ENCODE measurements at regions not wholly inside any gene's neighbourhood (a gene's known extent, or its start where the extent isn't known, plus 50 kb on each side); places are given as distances from the start of the nearest gene placed in this dataset. TPM values are rescaled to one million over a fixed set of nuclear protein-coding genes. Genes with fewer than 3 reads are reported as not detected.

DNA sequence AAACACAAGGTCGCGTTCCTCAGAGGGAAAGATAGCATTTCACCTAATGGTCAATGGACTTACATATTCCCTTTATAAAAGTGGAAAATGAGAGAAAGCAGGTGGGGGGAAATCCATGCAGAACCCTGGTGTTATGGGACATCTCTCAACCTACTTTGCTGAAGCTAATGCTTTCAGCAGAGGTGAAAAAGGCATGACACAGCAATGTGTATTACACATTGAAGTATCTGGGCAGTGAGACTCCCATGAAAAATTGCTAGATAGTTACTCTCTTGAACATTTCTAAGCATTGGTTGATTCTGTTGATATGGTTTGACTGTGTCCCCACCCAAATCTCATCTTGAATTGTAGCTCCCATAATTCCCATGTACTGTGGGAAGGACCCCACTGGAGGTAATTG is 60.0 kb upstream of the PICALM start:
- Histone ChIP-seq H3K9ac (ENCODE audit: low read depth, low read length) (no peak overlapping the region), H3K27me3 (ENCODE audit: control insufficient read depth, insufficient read depth, low read length) (no peaks in the 10 kb centered on the region), H3K9me3 (replicated peaks; ENCODE audit: low read length) (no peaks in the 10 kb centered on the region), H3K4me1 (ENCODE audit: control insufficient read depth, insufficient read depth, low read length) (no peaks in the 10 kb centered on the region), H3K4me2 (ENCODE audit: low read length) (no peak overlapping the region), H3K4me3 (ENCODE audit: low read length) (no peak overlapping the region), H3K36me3 (ENCODE audit: insufficient read depth, low read length) (no peaks in the 10 kb centered on the region)

DNA sequence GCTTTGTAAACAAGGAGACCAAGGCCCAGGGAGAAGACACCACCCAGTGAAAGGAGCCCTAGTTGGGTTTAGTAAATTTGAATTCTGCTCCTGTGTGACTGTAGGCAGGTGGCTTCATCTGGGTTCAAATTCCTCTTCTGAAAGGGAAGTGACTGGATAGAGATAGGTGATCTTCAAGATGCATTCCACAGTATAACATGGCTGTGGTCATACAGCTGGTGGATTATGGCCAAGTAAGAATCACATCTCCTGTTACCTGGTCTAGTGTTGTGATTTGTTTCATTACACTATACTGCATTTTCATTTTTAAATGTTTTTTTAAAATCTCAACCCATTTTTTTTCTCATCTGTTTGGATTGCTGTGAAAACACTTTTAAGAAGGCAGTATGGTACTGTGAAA is 58.0 kb upstream of the PICALM start:
- Histone ChIP-seq H3K4me2 (ENCODE audit: low read length) (no peak overlapping the region), H3K4me1 (ENCODE audit: control insufficient read depth, insufficient read depth, low read length) (no peaks in the 10 kb centered on the region), H3K9me3 (replicated peaks; ENCODE audit: low read length) (no peaks in the 10 kb centered on the region), H3K9ac (ENCODE audit: low read depth, low read length) (no peak overlapping the region), H3K27me3 (ENCODE audit: control insufficient read depth, insufficient read depth, low read length) (no peaks in the 10 kb centered on the region), H3K36me3 (ENCODE audit: insufficient read depth, low read length) (no peaks in the 10 kb centered on the region), H3K4me3 (ENCODE audit: low read length) (no peak overlapping the region)

DNA sequence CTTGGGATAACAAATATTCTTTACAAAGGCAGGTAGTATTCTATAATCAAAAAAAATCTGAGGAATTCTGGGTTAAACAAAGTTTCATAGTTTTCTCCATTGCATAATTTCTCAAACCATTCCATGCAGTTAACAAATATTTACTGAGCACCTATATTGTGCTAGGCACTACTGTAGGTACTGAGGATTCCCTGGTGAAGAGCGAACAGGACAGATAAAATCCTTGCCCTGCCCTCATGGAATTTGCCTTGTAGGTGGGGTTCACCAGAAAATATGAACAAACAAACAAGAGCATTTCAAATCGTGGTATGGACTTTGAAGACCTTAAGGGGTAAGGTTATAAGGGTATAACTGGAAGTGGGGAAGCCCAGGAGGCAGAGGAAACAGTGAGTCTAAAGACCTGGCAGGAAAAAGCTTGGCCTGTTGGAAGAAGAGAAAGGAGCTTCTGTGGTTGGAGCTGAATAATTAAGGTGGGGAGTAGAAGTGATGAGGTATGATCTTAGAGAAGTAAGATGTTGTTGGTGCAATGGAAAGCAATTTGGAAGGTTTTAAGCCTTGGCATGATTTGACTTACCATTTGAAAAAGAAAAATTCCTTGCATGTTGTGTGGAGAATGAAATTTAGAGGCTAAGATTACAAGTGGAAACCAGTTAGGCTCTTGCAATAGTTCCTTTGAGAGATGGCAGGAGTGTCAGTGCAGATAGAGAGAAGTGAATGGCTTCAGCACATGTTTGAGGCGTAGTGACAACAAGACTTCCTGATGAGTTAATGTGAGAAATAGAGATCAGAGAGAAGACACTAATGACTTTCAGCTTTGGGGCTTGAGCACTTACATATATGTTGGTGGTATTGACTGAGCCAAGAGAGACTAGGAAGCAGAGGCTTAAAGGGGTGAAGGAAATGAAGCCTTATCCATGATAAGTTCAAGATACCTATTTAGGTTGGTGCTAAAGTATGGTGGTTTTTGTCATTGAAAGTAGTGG is 55.7 kb upstream of the PICALM start:
- Histone ChIP-seq H3K27me3 (ENCODE audit: control insufficient read depth, insufficient read depth, low read length) (no peaks in the 10 kb centered on the region), H3K9ac (ENCODE audit: low read depth, low read length) (no peak overlapping the region), H3K9me3 (replicated peaks; ENCODE audit: low read length) (no peaks in the 10 kb centered on the region), H3K36me3 (ENCODE audit: insufficient read depth, low read length) (no peaks in the 10 kb centered on the region), H3K4me3 (ENCODE audit: low read length) (no peak overlapping the region), H3K4me2 (ENCODE audit: low read length) (no peak overlapping the region), H3K4me1 (ENCODE audit: control insufficient read depth, insufficient read depth, low read length) (no peaks in the 10 kb centered on the region)

DNA sequence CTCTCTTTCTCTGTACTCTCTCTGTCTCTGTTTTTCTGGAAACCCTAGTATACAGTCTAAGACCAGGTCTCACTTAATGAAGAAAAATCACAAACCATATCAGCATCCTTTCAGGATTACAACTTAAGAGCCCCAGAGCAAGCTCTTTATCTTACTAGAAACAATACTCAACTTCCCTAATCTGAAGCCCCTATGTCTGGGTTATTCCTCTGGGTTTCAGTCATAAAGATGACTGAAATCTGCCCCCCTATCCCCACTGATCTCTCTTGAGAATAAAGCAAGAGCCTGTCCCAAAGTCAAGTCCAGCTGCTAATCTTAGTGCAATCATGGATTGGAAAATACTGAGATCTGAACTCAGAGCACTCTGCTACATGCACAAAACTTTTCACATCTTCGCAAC is 53.9 kb upstream of the PICALM start:
- Histone ChIP-seq H3K27me3 (ENCODE audit: control insufficient read depth, insufficient read depth, low read length) (no peaks in the 10 kb centered on the region), H3K9me3 (replicated peaks; ENCODE audit: low read length) (no peaks in the 10 kb centered on the region), H3K36me3 (ENCODE audit: insufficient read depth, low read length) (no peaks in the 10 kb centered on the region), H3K4me1 (ENCODE audit: control insufficient read depth, insufficient read depth, low read length) (peaks cover under 1% of the 10 kb centered on the region), H3K9ac (ENCODE audit: low read depth, low read length) (no peak overlapping the region), H3K4me2 (ENCODE audit: low read length) (no peak overlapping the region), H3K4me3 (ENCODE audit: low read length) (no peak overlapping the region)

DNA sequence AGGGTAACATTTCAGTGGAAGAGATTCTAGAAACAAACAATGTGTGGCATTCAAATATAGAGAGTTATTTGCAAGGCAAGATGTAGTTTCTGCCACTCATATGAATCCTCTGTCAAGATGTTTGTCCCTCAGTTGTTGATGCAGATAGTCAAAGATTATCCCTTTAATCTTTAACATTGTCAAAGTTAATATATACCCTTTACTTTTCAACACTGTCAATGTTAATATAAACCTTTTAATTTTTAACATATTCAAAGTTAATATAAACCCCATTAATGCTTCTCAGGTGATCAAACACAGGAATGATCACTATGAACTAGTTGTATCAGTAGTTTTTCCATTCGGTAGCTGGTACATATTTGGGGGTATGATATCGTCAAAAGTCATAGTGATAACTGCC is 51.9 kb upstream of the PICALM start:
- Histone ChIP-seq H3K9ac (ENCODE audit: low read depth, low read length) (no peak overlapping the region), H3K4me1 (ENCODE audit: control insufficient read depth, insufficient read depth, low read length) (peaks cover 20% of the 10 kb centered on the region), H3K27me3 (ENCODE audit: control insufficient read depth, insufficient read depth, low read length) (no peaks in the 10 kb centered on the region), H3K9me3 (replicated peaks; ENCODE audit: low read length) (no peaks in the 10 kb centered on the region), H3K36me3 (ENCODE audit: insufficient read depth, low read length) (no peaks in the 10 kb centered on the region), H3K4me3 (ENCODE audit: low read length) (no peak overlapping the region), H3K4me2 (ENCODE audit: low read length) (no peak overlapping the region)

DNA sequence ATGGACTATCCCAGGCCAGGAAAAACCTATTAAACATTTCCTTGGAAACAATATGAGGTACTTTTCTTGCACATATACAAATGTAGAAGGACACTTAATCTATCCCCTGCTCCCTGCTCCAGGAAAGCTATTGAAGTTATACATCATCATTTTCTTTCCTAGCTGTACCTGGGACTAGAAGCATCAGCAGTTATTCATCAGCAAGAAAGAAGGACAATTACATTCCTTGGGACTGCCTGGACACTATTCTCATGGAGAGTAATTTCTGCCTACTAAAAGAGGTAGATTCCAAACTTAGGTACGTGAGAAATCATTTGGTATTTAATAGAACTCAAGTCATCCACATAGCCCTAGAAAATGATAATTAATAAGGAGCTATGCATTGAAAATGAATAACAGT is 51.0 kb upstream of the PICALM start:
- no peaks in the 10 kb centered on the region for H3K36me3 ChIP-seq (ENCODE audit: insufficient read depth, low read length)
- H3K9me3 ChIP-seq (replicated peaks; ENCODE audit: low read length) = no peaks in the 10 kb centered on the region
- H3K4me1 ChIP-seq (ENCODE audit: control insufficient read depth, insufficient read depth, low read length) = peaks cover 23% of the 10 kb centered on the region
- H3K27me3 ChIP-seq (ENCODE audit: control insufficient read depth, insufficient read depth, low read length) = no peaks in the 10 kb centered on the region
- H3K4me3 ChIP-seq (ENCODE audit: low read length) = no peak overlapping the region
- H3K4me2 ChIP-seq (ENCODE audit: low read length) = no peak overlapping the region
- no peak overlapping the region for H3K9ac ChIP-seq (ENCODE audit: low read depth, low read length)

DNA sequence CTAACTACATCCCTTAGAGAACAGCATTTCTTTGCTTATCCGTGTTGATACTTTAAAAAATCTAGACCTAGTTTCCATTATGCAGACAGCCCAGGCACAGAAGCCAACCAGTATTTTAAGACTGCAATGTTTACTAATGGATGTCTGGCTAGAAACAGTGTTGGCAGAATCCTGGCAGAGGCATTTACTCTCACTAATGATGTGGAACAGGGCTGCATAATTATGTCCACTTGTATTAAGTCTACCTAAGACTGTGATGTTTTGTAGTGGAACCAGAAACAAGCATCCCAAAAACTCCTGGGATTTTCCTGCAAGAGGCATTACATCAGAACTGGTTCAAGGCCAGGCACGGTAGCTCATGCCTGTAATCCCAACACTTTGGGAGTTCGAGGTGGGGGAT is 50.2 kb upstream of the PICALM start:
- H3K36me3 ChIP-seq (ENCODE audit: insufficient read depth, low read length) = no peaks in the 10 kb centered on the region
- no peak overlapping the region for H3K4me2 ChIP-seq (ENCODE audit: low read length)
- H3K9me3 ChIP-seq (replicated peaks; ENCODE audit: low read length) = no peaks in the 10 kb centered on the region
- H3K4me3 ChIP-seq (ENCODE audit: low read length) = no peak overlapping the region
- H3K27me3 ChIP-seq (ENCODE audit: control insufficient read depth, insufficient read depth, low read length) = no peaks in the 10 kb centered on the region
- peaks cover 23% of the 10 kb centered on the region for H3K4me1 ChIP-seq (ENCODE audit: control insufficient read depth, insufficient read depth, low read length)
- H3K9ac ChIP-seq (ENCODE audit: low read depth, low read length) = no peak overlapping the region

Small RNA genes in the stretch of these regions (small RNA-seq; reads per million reads assigned to genes)
- not detected for gene RNU6-560P

All from skeletal muscle satellite cell (primary cell).